OCI-LY7 (cell line): ENCODE measurements at regions not wholly inside any gene's neighbourhood (a gene's known extent, or its start where the extent isn't known, plus 50 kb on each side); places are given as distances from the start of the nearest gene placed in this dataset.

ENCODE experiments used
- BruUV-seq: library from RNA; stranded (reverse); fragments of 400-500 nt; replicated peaks from 2 replicates; lab custom pipeline; 2021; lab: Mats Ljungman, UMichigan
- CTCF ChIA-PET: fragments of 300-600 bp; sonication (Branson Sonifier 250); formaldehyde crosslinking; loops from one replicate; lab custom pipeline; 2022; ENCODE audit warnings: antibody characterized with exemption; ENCODE audit not compliant: unreplicated experiment; lab: Charles Lee
- POLR2A ChIA-PET: fragments of 300-600 bp; sonication (Branson Sonifier 250); formaldehyde crosslinking; loops from one replicate; lab custom pipeline; 2022; ENCODE audit warnings: antibody characterized with exemption; lab: Charles Lee
- DNase-seq: peaks from one replicate; pipeline ENCODE4 v3.0.0-alpha.2; 2015; ENCODE audit warnings: low spot score
- H2AFZ ChIP-seq: fragments of 200-600 bp; sonication (generic), shearing (Covaris generic); 2 replicates; pipeline ENCODE4 v1.6.1; 2014; ENCODE audit warnings: mild to moderate bottlenecking, antibody characterized with exemption, low read length, moderate library complexity
- H3K27ac ChIP-seq: fragments of 200-600 bp; sonication (generic); 2 replicates; pipeline ENCODE4 v1.5.1; 2014; ENCODE audit warnings: mixed run types, low read depth, mild to moderate bottlenecking, moderate library complexity, low read length, inconsistent platforms; ENCODE audit not compliant: poor library complexity, severe bottlenecking
- H3K36me3 ChIP-seq: fragments of 200-600 bp; sonication (generic); 2 replicates; pipeline ENCODE4 v1.6.1; 2014; ENCODE audit warnings: mild to moderate bottlenecking, antibody characterized with exemption, low read length, moderate library complexity, mixed read lengths; ENCODE audit not compliant: insufficient read depth
- H3K4me1 ChIP-seq: fragments of 200-600 bp; sonication (generic); 2 replicates; pipeline ENCODE4 v1.5.1; 2014; ENCODE audit warnings: mild to moderate bottlenecking, low read length; ENCODE audit not compliant: insufficient read depth, poor library complexity, severe bottlenecking
- H3K4me2 ChIP-seq: fragments of 200-600 bp; sonication (generic); 2 replicates; pipeline ENCODE4 v1.6.1; 2014; ENCODE audit warnings: mild to moderate bottlenecking, low read length
- H3K4me3 ChIP-seq: fragments of 200-600 bp; sonication (generic); 2 replicates; pipeline ENCODE4 v1.5.1; 2014; ENCODE audit warnings: mild to moderate bottlenecking, low read depth, low read length; ENCODE audit not compliant: poor library complexity, severe bottlenecking
- H3K79me2 ChIP-seq: fragments of 200-600 bp; sonication (generic); 2 replicates; pipeline ENCODE4 v1.6.1; 2016; ENCODE audit warnings: low read depth, mild to moderate bottlenecking, low read length, moderate library complexity, mixed read lengths; ENCODE audit not compliant: insufficient read depth
- H3K9me2 ChIP-seq: fragments of 200-600 bp; sonication (generic); 2 replicates; pipeline ENCODE4 v1.6.1; 2016; ENCODE audit warnings: mild to moderate bottlenecking, low read length, mixed read lengths; ENCODE audit not compliant: insufficient read depth
- H3K9me3 ChIP-seq: fragments of 200-600 bp; sonication (generic); 2 replicates; pipeline ENCODE4 v1.6.1; 2014; ENCODE audit warnings: mild to moderate bottlenecking, mixed run types, low read length, mixed read lengths
- H4K20me1 ChIP-seq: fragments of 200-600 bp; sonication (generic); 2 replicates; pipeline ENCODE4 v1.6.1; 2014; ENCODE audit warnings: mild to moderate bottlenecking, antibody characterized with exemption, low read length, moderate library complexity, mixed read lengths; ENCODE audit not compliant: insufficient read depth
- CTCF ChIP-seq: fragments of 200-600 bp; sonication (generic); conservative IDR thresholded peaks from 2 replicates; pipeline ENCODE4 v1.5.1; 2014; ENCODE audit warnings: mild to moderate bottlenecking, antibody characterized with exemption, low read length, moderate library complexity, mixed read lengths
- EZH2phosphoT487 ChIP-seq: fragments of 200-600 bp; sonication (generic); IDR thresholded peaks from 2 replicates; pipeline ENCODE4 v1.6.1; 2018; ENCODE audit warnings: low read depth, borderline replicate concordance, mild to moderate bottlenecking, mixed run types, antibody characterized with exemption, low read length, moderate library complexity, mixed read lengths
- intact Hi-C: fragments of 100-400 bp; cut with micrococcal nuclease; formaldehyde crosslinking; loops from one replicate; pipeline ENCODE4 v1.10.0; 2022; ENCODE audit not compliant: unreplicated experiment

DNA sequence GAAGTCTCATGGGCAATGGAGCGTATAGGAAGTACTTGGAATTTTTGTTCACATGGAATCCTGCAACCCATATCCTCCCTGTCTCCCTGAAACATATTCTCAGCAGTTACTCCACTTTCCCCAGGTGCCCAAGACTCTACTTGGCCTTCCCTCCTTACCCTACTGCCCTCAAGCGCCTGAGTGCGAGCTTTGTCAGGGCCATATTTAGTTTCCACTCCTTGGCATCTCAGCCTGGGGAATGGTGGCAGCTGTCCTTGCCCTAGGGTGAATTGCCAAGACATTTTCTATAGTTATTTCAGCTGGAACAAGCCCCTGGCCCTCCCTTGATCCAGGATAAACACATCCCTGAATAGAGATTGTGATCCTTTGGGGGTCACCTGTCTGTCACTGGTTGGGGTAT lies 569.3 kb upstream of the LRFN5 start:
- Histone ChIP-seq H3K4me1 (no peaks in the 10 kb centered on the region), H3K4me3 (no peak overlapping the region), H2AFZ (no peak overlapping the region), H3K9me2 (no peaks in the 10 kb centered on the region), H3K9me3 (no peaks in the 10 kb centered on the region), H3K27ac (no peak overlapping the region), H4K20me1 (no peaks in the 10 kb centered on the region), H3K36me3 (no peaks in the 10 kb centered on the region), H3K4me2 (no peak overlapping the region), H3K79me2 (no peaks in the 10 kb centered on the region)
- intact Hi-C loops: no loop called here
- DNase-seq: no peak
- no TSS peak for BruUV-seq
- POLR2A ChIA-PET: no interaction called here
- TF ChIP-seq EZH2phosphoT487 (no peak), CTCF (no peak)
- CTCF ChIA-PET: no interaction called here

GRCh38 chr14:41034969-41035368 lies 571.7 kb upstream of the LRFN5 start:
- Histone ChIP-seq H3K4me1 (no peaks in the 10 kb centered on the region), H3K79me2 (no peaks in the 10 kb centered on the region), H3K27ac (no peak overlapping the region), H2AFZ (no peak overlapping the region), H3K4me3 (no peak overlapping the region), H4K20me1 (no peaks in the 10 kb centered on the region), H3K9me2 (no peaks in the 10 kb centered on the region), H3K9me3 (no peaks in the 10 kb centered on the region), H3K4me2 (no peak overlapping the region), H3K36me3 (no peaks in the 10 kb centered on the region)
- no TSS peak for BruUV-seq
- no peak for TF ChIP-seq EZH2phosphoT487
- TF ChIP-seq CTCF: no peak
- DNase-seq: no peak
- CTCF ChIA-PET: no interaction called here
- POLR2A ChIA-PET: interaction anchor here (0.6 to 0.9 kb wide), 2 partner anchors 10 to 522 kb away, joined by 3 to 4 read pairs; no protein-coding TSS in a partner anchor
- intact Hi-C loops: no loop called here

- ChIA-PET CTCF (no interaction called here), POLR2A (no interaction called here)
- no TSS peak for BruUV-seq
- Histone ChIP-seq H3K4me3 (no peak overlapping the region), H3K9me3 (no peaks in the 10 kb centered on the region), H3K27ac (no peak overlapping the region), H3K9me2 (no peaks in the 10 kb centered on the region), H2AFZ (no peak overlapping the region), H3K36me3 (no peaks in the 10 kb centered on the region), H4K20me1 (no peaks in the 10 kb centered on the region), H3K4me1 (no peaks in the 10 kb centered on the region), H3K79me2 (no peaks in the 10 kb centered on the region), H3K4me2 (no peak overlapping the region)
- DNase-seq: no peak
- TF ChIP-seq CTCF (no peak), EZH2phosphoT487 (no peak)
- intact Hi-C loops: no loop called here
These were observed 583.7 kb upstream of the LRFN5 start for GRCh38 chr14:41022932-41023331.
